Peyer's patch (tissue), 4 donors: ENCODE measurements at regions not wholly inside any gene's neighbourhood (a gene's known extent, or its start where the extent isn't known, plus 50 kb on each side); places are given as distances from the start of the nearest gene placed in this dataset.
"Not testable (repeated sequence)": the region's sequence is repeated elsewhere in the genome, so short reads cannot be mapped to it uniquely, and the experiment has no call there.

Experiments
- DNase-seq, 3 donors: peaks; one replicate each; pipeline ENCODE4 v3.0.0-alpha.2; 2017 to 2019
- H3K27ac ChIP-seq, 4 donors: fragments of 200-600 bp; sonication (generic); one replicate each; pipeline ENCODE4 v1.5.1; 2016 to 2019
- H3K27me3 ChIP-seq, 2 donors: fragments of 200-600 bp; sonication (generic); one replicate each; pipeline ENCODE4 v1.5.1; 2019
- H3K36me3 ChIP-seq, 3 donors: fragments of 200-600 bp; sonication (generic); one replicate each; pipeline ENCODE4 v1.5.1; 2016 to 2019
- H3K4me1 ChIP-seq, 4 donors: fragments of 200-600 bp; sonication (generic); one replicate each; pipeline ENCODE4 v1.5.1; 2016 to 2019
- H3K4me3 ChIP-seq, 4 donors: fragments of 200-600 bp; sonication (generic); 1 replicate in 3 of 4; 2 replicates in 1 of 4; pipeline ENCODE4 v1.5.1; 2016 to 2019; ENCODE audit warnings: mild to moderate bottlenecking in 1 of 4
- H3K9me3 ChIP-seq, 4 donors: fragments of 200-600 bp; sonication (generic); one replicate each; pipeline ENCODE4 v1.5.1; 2016 to 2019; ENCODE audit warnings: mild to moderate bottlenecking in 1 of 4
- POLR2A ChIP-seq, 2 donors: fragments of 450-650 bp; IDR thresholded peaks; one replicate each; pipeline ENCODE4 v1.5.1; 2017; ENCODE audit warnings: antibody characterized with exemption in 2 of 2, mild to moderate bottlenecking in 2 of 2, moderate library complexity in 2 of 2
- TF ChIP-seq, protein P1 (sequence below), 6 experiments: fragments of 450-650 bp in 4 of 6; fragments of 200-600 bp in 2 of 6; sonication (generic) in 1 of 6; IDR thresholded peaks; one replicate each; pipeline ENCODE4 v1.5.1; 2017 to 2019; ENCODE audit warnings: antibody characterized with exemption in 6 of 6, mild to moderate bottlenecking in 3 of 6, moderate library complexity in 1 of 6

- H3K9me3 ChIP-seq = no peaks in the 10 kb centered on the region
Observed at GRCh38 chrX:43283187-43283586, 372.9 kb upstream of the MAOA start.

DNA sequence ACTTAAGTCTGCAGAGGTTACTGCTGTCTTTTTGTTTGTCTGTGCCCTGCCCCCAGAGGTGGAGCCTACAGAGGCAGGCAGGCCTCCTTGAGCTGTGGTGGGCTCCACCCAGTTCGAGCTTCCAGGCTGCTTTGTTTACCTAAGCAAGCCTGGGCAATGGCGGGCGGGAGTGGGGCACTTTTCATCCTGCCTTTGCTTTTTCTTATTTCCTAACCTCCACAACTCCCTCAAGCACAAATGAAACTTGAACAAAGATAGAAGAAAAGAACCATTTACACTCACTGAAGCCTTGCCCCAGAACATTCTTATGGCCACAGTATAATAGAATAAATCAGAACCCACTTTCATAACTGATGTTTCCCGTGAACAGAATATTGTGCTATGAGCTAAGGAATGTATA is 344.5 kb upstream of the MAOA start:
- not testable (repeated sequence) for H3K4me3 ChIP-seq, H3K9me3 ChIP-seq, H3K36me3 ChIP-seq, H3K27me3 ChIP-seq, H3K4me1 ChIP-seq, H3K27ac ChIP-seq, DNase-seq

More at GRCh38 chrX:43283187-43283586, 372.9 kb upstream of the MAOA start:
- H3K27ac ChIP-seq = no peak overlapping the region
- H3K4me3 ChIP-seq = no peak overlapping the region
- H3K27me3 ChIP-seq = no peaks in the 10 kb centered on the region
- no peak for DNase-seq
- no peak for TF ChIP-seq POLR2A (IDR thresholded peaks at IDR 0.05)
- TF ChIP-seq, protein P1, sequence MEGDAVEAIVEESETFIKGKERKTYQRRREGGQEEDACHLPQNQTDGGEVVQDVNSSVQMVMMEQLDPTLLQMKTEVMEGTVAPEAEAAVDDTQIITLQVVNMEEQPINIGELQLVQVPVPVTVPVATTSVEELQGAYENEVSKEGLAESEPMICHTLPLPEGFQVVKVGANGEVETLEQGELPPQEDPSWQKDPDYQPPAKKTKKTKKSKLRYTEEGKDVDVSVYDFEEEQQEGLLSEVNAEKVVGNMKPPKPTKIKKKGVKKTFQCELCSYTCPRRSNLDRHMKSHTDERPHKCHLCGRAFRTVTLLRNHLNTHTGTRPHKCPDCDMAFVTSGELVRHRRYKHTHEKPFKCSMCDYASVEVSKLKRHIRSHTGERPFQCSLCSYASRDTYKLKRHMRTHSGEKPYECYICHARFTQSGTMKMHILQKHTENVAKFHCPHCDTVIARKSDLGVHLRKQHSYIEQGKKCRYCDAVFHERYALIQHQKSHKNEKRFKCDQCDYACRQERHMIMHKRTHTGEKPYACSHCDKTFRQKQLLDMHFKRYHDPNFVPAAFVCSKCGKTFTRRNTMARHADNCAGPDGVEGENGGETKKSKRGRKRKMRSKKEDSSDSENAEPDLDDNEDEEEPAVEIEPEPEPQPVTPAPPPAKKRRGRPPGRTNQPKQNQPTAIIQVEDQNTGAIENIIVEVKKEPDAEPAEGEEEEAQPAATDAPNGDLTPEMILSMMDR (IDR thresholded peaks at IDR 0.05) = no peak
- H3K4me1 ChIP-seq = no peaks in the 10 kb centered on the region
- no peaks in the 10 kb centered on the region for H3K36me3 ChIP-seq

GRCh38 chrX:43313035-43313434 is 343.1 kb upstream of the MAOA start:
- H3K9me3 ChIP-seq = no peaks in the 10 kb centered on the region
- H3K36me3 ChIP-seq = no peaks in the 10 kb centered on the region
- DNase-seq = no peak
- H3K4me1 ChIP-seq = no peaks in the 10 kb centered on the region
- no peak overlapping the region for H3K4me3 ChIP-seq
- H3K27me3 ChIP-seq = no peaks in the 10 kb centered on the region
- H3K27ac ChIP-seq = no peak overlapping the region
- TF ChIP-seq, protein P1 (IDR thresholded peaks at IDR 0.05) = no peak
- no peak for TF ChIP-seq POLR2A (IDR thresholded peaks at IDR 0.05)

GRCh38 chrX:43314525-43314924 is 341.6 kb upstream of the MAOA start:
- Histone ChIP-seq H3K9me3 (no peaks in the 10 kb centered on the region), H3K4me3 (no peak overlapping the region), H3K27me3 (no peaks in the 10 kb centered on the region), H3K36me3 (no peaks in the 10 kb centered on the region), H3K4me1 (no peaks in the 10 kb centered on the region), H3K27ac (no peak overlapping the region)
- TF ChIP-seq POLR2A (IDR thresholded peaks at IDR 0.05) = no peak
- no peak for DNase-seq

DNA sequence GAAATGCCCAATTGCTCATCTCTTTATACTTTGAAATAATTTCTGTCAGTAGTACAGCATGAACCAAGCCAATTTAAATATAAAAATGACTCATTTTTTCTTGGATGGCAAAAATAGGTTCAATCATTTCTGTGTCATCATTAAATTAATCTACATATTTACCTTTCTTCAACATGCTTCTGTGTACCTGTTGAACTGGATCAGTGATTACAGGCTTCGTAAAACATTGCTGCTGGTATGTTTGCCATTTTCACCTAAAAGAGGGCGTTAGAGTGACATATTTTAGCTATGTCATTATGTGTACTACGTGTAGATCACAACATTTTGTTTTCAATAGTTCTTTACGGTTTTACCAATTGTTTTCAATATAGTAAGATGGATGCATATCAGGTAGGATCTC is 340.5 kb upstream of the MAOA start:
- TF ChIP-seq, protein P1 (IDR thresholded peaks at IDR 0.05) = no peak
- no peak for TF ChIP-seq POLR2A (IDR thresholded peaks at IDR 0.05)
- no peaks in the 10 kb centered on the region for H3K9me3 ChIP-seq
- DNase-seq = no peak

GRCh38 chrX:43316146-43316545 is 340.0 kb upstream of the MAOA start:
- no peak overlapping the region for H3K27ac ChIP-seq
- H3K27me3 ChIP-seq = no peaks in the 10 kb centered on the region
- no peak for DNase-seq
- no peaks in the 10 kb centered on the region for H3K4me1 ChIP-seq
- no peak overlapping the region for H3K4me3 ChIP-seq
- TF ChIP-seq POLR2A (IDR thresholded peaks at IDR 0.05) = no peak
- TF ChIP-seq, protein P1 (IDR thresholded peaks at IDR 0.05) = no peak
- no peaks in the 10 kb centered on the region for H3K36me3 ChIP-seq
- no peaks in the 10 kb centered on the region for H3K9me3 ChIP-seq

More for the DNA sequence above, 340.5 kb upstream of the MAOA start:
- Histone ChIP-seq H3K36me3 (no peaks in the 10 kb centered on the region), H3K27ac (no peak overlapping the region), H3K4me1 (no peaks in the 10 kb centered on the region), H3K27me3 (no peaks in the 10 kb centered on the region), H3K4me3 (no peak overlapping the region)

DNA sequence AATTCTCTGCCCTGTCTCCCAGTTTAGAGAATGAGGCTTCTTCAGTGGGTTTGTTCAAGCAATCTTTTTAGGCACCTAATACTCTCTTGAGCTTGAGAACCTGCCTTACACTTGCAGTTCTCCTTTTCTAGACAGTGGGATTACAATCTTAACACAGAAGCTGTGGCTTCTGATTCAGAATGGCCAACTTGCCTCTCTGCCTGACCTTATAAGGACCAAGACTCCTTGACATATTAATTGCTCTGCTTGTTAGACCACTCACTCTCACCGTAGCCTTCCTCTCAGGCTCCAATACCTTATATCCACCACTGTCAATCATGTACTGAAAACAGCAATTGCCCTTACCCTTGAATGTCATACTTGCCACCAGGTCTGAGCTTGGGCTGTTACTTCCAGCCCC is 338.7 kb upstream of the MAOA start:
- no peaks in the 10 kb centered on the region for H3K4me1 ChIP-seq
- no peak for TF ChIP-seq POLR2A (IDR thresholded peaks at IDR 0.05)
- TF ChIP-seq, protein P1 (IDR thresholded peaks at IDR 0.05) = no peak
- no peak overlapping the region for H3K4me3 ChIP-seq
- H3K36me3 ChIP-seq = no peaks in the 10 kb centered on the region
- no peak for DNase-seq
- no peaks in the 10 kb centered on the region for H3K27me3 ChIP-seq
- no peaks in the 10 kb centered on the region for H3K9me3 ChIP-seq
- no peak overlapping the region for H3K27ac ChIP-seq
